ENCODE measurements at regions not wholly inside any gene's neighbourhood (a gene's known extent, or its start where the extent isn't known, plus 50 kb on each side); places are given as distances from the start of the nearest gene placed in this dataset.
"Not testable (repeated sequence)": the region's sequence is repeated elsewhere in the genome, so short reads cannot be mapped to it uniquely, and the experiment has no call there.

DNA sequence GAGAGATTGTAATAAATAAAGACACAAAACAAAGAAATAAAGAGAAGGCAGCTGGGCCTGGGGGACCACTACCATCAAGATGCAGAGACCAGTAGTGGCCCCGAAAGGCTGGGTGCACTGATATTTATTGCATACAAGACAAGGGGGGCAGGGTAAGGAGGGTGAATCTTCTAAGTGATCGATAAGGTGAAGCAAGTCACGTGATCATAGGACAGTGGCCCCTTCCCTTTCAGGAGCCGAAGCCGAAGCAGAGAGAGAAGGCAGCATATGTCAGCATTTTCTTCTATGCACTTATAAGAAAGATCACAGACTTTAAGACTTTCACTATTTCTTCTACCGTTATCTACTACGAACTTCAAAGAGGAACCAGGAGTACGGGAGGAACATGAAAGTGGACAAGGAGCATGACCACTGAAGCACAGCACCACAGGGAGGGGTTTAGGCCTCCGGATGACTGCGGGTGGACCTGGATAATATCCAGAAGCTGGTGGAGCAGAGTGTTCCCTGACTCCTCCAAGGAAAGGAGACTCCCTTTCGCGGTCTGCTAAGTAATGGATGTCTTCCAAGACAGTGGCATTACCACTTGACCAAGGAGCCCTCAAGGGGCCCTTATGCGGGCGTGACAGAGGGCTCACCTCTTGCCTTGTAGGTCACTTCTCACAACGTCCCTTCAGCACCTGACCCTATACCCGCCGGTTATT lies 126.4 kb downstream of the RBM46 start:
- DNase-seq (ENCODE audit: low spot score); in situ Hi-C loops (cut with MboI; ENCODE audit: low sequenced_read_pairs, unreplicated experiment): not testable (repeated sequence)

DNA sequence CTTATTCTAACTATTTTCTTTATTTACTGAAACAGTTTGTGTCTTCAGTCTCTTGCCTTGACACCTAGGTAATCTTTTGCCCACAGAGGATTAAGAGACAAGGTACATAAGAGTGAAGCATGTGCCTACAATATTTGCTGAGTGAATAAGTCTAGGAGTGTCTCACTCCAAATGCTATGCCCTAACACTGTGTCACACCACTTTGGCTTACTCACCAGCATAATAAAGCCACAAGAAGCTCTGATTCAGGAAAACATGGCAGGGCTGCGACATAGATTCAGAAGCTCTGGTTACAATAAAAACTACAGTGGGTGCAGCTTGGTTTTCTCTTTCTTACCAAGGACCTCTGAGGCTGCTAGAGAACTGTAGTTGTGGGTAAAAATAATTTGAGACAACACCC lies 127.1 kb downstream of the RBM46 start:
- no peak for DNase-seq (ENCODE audit: low spot score)
- in situ Hi-C loops (cut with MboI; ENCODE audit: low sequenced_read_pairs, unreplicated experiment), result no loop called here
- TF ChIP-seq, protein P1, sequence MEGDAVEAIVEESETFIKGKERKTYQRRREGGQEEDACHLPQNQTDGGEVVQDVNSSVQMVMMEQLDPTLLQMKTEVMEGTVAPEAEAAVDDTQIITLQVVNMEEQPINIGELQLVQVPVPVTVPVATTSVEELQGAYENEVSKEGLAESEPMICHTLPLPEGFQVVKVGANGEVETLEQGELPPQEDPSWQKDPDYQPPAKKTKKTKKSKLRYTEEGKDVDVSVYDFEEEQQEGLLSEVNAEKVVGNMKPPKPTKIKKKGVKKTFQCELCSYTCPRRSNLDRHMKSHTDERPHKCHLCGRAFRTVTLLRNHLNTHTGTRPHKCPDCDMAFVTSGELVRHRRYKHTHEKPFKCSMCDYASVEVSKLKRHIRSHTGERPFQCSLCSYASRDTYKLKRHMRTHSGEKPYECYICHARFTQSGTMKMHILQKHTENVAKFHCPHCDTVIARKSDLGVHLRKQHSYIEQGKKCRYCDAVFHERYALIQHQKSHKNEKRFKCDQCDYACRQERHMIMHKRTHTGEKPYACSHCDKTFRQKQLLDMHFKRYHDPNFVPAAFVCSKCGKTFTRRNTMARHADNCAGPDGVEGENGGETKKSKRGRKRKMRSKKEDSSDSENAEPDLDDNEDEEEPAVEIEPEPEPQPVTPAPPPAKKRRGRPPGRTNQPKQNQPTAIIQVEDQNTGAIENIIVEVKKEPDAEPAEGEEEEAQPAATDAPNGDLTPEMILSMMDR (IDR thresholded peaks at IDR 0.05; ENCODE audit: borderline replicate concordance, control extremely low read depth, extremely low read depth, insufficient read depth, missing control alignments), result no peak

DNA sequence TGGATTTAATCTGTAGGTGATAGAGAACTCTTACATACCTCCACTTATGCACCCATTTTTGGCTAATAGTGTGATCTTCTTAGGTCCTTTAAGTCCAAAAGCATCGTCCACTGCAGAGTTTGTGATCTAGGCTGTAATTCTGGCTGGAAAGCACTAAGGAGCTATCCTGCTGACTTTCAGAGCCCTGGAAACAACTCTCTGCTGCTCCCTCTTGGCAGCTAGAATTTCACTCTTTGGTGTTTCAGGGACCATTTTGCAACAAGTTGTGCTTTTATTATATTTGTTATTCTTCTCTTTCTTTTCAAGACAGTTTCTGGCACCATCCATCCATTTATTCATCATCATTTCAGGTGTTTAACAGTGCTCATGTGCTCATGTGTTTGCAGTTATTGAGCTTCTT lies 130.0 kb downstream of the RBM46 start:
- no peak for DNase-seq (ENCODE audit: low spot score)
- in situ Hi-C loops (cut with MboI; ENCODE audit: low sequenced_read_pairs, unreplicated experiment), result no loop called here
- TF ChIP-seq, protein P1 (IDR thresholded peaks at IDR 0.05; ENCODE audit: borderline replicate concordance, control extremely low read depth, extremely low read depth, insufficient read depth, missing control alignments), result no peak

DNA sequence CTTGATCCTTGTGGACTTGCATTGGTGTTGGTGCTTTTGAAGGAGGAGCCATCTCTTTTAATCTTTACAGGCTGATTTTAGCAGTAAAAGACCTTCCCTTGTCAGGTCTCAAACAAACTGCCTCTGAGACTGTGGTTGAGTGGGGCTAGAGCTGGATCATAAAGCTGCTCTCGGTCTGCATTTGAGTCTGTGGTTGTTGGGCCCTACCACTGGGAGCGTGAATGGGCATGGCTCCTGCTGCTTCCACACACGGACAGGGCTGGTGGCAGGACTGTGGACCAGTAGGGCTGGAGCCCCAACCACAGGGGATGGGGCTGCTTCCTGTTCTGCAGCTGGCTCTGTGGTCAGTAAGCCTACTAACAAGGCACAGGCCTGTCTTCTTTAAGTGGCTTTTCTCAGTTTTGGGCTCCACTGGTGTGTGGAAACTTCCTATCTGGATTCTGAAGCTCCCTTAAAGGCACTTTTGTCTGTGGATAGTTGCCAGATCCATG lies 130.6 kb downstream of the RBM46 start:
- in situ Hi-C loops (cut with MboI; ENCODE audit: low sequenced_read_pairs, unreplicated experiment), result no loop called here
- no peak for DNase-seq (ENCODE audit: low spot score)
- TF ChIP-seq, protein P1 (IDR thresholded peaks at IDR 0.05; ENCODE audit: borderline replicate concordance, control extremely low read depth, extremely low read depth, insufficient read depth, missing control alignments), result no peak

DNA sequence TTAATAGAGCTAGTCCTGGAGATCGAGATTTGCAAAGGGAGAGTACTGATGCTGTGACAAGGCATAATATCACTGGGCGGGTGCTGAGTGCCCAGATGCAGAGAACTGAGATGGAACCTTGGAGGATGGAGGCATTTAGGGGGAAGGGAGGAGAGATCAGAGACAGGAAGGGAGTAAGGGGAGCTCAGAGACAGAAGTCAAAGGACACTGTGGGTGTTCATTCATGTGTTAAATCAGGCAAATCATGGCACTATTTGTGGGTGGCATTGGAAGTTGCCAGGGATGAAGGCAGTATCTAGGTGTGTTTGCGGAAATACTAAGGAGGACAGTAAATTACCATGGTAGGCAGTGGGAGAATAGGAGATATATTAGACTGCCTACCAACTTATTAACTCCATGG lies 135.0 kb downstream of the RBM46 start:
- DNase-seq (ENCODE audit: low spot score), result no peak
- in situ Hi-C loops (cut with MboI; ENCODE audit: low sequenced_read_pairs, unreplicated experiment), result no loop called here
- TF ChIP-seq, protein P1 (IDR thresholded peaks at IDR 0.05; ENCODE audit: borderline replicate concordance, control extremely low read depth, extremely low read depth, insufficient read depth, missing control alignments), result no peak

DNA sequence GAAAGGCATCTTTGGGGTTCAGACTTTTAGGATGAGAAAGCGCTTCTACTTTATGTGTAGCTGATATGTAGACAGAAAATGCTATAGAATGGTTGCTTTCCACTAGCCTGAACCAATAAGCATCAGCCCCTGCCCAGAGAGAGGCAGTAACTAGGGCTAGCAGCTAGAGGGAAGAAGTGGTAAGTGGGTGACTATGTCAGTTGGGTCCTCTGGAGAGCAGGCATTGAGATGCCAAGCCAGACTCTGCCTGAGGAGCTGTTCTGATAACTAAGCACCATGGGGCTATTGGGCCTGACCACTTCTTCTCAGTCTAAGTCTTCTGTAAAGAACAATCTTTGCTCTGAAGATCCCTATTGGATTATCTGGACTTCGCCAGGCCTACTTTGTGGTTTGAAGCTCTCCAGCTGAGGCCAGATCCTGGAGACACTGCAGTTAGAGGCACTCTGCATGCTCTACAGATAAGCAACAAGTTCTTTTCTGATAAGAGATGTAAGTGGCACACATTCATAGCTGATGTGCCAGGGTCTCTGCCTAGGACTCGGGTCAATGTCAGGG lies 146.1 kb downstream of the RBM46 start:
- no peak for DNase-seq (ENCODE audit: low spot score)
- TF ChIP-seq, protein P1 (IDR thresholded peaks at IDR 0.05; ENCODE audit: borderline replicate concordance, control extremely low read depth, extremely low read depth, insufficient read depth, missing control alignments), result no peak
- in situ Hi-C loops (cut with MboI; ENCODE audit: low sequenced_read_pairs, unreplicated experiment), result no loop called here

DNA sequence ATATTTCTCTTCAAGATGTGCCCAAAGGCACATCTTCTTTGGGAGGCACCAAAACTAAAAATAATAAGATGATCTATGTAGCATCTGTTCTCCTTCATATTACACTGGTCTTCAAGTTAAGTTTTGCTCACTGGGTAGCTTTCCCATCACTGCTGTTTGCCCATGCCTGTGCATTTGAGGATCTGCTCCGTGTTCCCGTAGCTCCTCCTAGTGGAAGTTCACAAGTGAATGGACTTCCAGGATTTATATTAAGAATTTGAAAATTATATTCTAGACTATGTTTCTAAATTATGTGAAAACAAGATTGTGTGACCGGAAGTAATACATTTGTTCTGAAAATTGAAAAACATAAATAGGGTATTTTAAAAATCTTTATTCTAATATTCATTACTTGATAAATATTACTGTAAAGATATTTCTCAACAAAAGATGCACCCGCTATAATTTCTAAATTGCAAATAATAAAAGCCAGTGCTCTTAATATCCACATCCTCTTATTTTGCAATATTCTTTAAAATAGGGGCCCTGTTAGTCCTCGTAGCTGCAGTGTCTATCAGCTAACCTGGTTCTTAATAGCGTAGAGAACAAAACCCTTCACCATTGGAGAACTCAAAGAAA lies 147.7 kb downstream of the RBM46 start:
- in situ Hi-C loops (cut with MboI; ENCODE audit: low sequenced_read_pairs, unreplicated experiment), result no loop called here
- TF ChIP-seq, protein P1 (IDR thresholded peaks at IDR 0.05; ENCODE audit: borderline replicate concordance, control extremely low read depth, extremely low read depth, insufficient read depth, missing control alignments), result no peak
- DNase-seq (ENCODE audit: low spot score), result no peak
